GM12892 (cell line): ENCODE measurements at regions not wholly inside any gene's neighbourhood (a gene's known extent, or its start where the extent isn't known, plus 50 kb on each side); places are given as distances from the start of the nearest gene placed in this dataset.

ENCODE experiments used
- POLR2A ChIP-seq: IDR thresholded peaks from 2 replicates; pipeline ENCODE4 v1.6.1; 2011; ENCODE audit warnings: low read depth, low read length, control low read depth
- POLR2AphosphoS5 ChIP-seq: IDR thresholded peaks from 2 replicates; pipeline ENCODE4 v1.6.1; 2011; ENCODE audit warnings: low read depth, low read length, control low read depth

- TF ChIP-seq POLR2A (no peak), POLR2AphosphoS5 (no peak)
These were observed 1291.7 kb downstream of the BRD1 start for GRCh38 chr22:48535868-48536540.
